ENCODE measurements at regions not wholly inside any gene's neighbourhood (a gene's known extent, or its start where the extent isn't known, plus 50 kb on each side); places are given as distances from the start of the nearest gene placed in this dataset.

DNA sequence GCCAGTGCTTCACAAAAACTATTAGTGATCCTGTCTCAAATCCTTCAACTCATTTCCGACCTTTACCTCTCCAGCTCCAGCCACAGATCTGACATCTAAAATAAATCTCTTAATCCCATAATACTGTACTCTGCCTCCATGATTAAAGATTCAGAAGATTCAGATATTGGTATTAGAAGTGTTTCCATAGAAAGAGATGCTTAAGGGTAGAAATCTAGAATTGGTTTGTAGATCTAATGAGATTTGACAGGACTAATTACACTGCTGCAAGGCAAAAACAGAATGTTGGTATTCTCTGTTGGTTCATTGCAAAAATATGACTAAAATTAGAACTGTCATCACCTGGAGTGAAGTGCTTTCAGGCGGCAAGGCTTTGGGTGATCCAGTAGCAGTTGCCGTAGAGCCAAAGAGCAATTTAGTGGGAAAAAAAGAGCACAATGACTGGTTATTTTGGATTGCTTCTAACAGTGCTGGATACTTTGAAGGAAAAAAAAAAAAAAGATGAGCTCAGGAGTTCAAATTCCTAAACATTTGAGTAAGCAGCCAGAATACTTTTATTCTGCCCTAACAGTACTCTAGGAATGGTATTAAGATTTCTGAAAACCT, 940.1 kb upstream of the SORCS1 start:
- Histone ChIP-seq H3K9ac (no peak overlapping the region), H3K4me1 (ENCODE audit: low read depth, poor library complexity, severe bottlenecking) (no peaks in the 10 kb centered on the region), H3K4me2 (no peak overlapping the region), H3K36me3 (ENCODE audit: insufficient read depth) (no peaks in the 10 kb centered on the region), H3K27me3 (ENCODE audit: insufficient read depth, low read depth) (no peaks in the 10 kb centered on the region), H2AFZ (ENCODE audit: low read depth) (no peak overlapping the region), H3K4me3 (IDR thresholded peaks at IDR 0.05; ENCODE audit: insufficient read depth, low read depth, low read length) (no peak overlapping the region), H3K27ac (no peak overlapping the region), H3K79me2 (ENCODE audit: insufficient read depth, low read depth) (no peaks in the 10 kb centered on the region), H4K20me1 (ENCODE audit: insufficient read depth) (no peaks in the 10 kb centered on the region)
- TF ChIP-seq, protein P1, sequence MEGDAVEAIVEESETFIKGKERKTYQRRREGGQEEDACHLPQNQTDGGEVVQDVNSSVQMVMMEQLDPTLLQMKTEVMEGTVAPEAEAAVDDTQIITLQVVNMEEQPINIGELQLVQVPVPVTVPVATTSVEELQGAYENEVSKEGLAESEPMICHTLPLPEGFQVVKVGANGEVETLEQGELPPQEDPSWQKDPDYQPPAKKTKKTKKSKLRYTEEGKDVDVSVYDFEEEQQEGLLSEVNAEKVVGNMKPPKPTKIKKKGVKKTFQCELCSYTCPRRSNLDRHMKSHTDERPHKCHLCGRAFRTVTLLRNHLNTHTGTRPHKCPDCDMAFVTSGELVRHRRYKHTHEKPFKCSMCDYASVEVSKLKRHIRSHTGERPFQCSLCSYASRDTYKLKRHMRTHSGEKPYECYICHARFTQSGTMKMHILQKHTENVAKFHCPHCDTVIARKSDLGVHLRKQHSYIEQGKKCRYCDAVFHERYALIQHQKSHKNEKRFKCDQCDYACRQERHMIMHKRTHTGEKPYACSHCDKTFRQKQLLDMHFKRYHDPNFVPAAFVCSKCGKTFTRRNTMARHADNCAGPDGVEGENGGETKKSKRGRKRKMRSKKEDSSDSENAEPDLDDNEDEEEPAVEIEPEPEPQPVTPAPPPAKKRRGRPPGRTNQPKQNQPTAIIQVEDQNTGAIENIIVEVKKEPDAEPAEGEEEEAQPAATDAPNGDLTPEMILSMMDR (conservative IDR thresholded peaks at IDR 0.05; ENCODE audit: low read depth, low read length), result no peak

GRCh38 chr10:108097258-108097657, 932.8 kb upstream of the SORCS1 start:
- H2AFZ ChIP-seq (ENCODE audit: low read depth), result no peak overlapping the region
- H3K27ac ChIP-seq, result no peak overlapping the region
- H3K9ac ChIP-seq, result no peak overlapping the region
- H3K4me1 ChIP-seq (ENCODE audit: low read depth, poor library complexity, severe bottlenecking), result no peaks in the 10 kb centered on the region
- no peak overlapping the region for H3K4me3 ChIP-seq (IDR thresholded peaks at IDR 0.05; ENCODE audit: insufficient read depth, low read depth, low read length)
- H3K36me3 ChIP-seq (ENCODE audit: insufficient read depth), result no peaks in the 10 kb centered on the region
- no peak overlapping the region for H3K4me2 ChIP-seq
- no peaks in the 10 kb centered on the region for H3K79me2 ChIP-seq (ENCODE audit: insufficient read depth, low read depth)
- TF ChIP-seq, protein P1 (conservative IDR thresholded peaks at IDR 0.05; ENCODE audit: low read depth, low read length), result no peak
- no peaks in the 10 kb centered on the region for H3K27me3 ChIP-seq (ENCODE audit: insufficient read depth, low read depth)
- H4K20me1 ChIP-seq (ENCODE audit: insufficient read depth), result no peaks in the 10 kb centered on the region

GRCh38 chr10:108095932-108096925, 931.7 kb upstream of the SORCS1 start:
- Histone ChIP-seq H3K79me2 (ENCODE audit: insufficient read depth, low read depth) (no peaks in the 10 kb centered on the region), H3K9ac (no peak overlapping the region), H3K27ac (no peak overlapping the region), H4K20me1 (ENCODE audit: insufficient read depth) (no peaks in the 10 kb centered on the region), H3K36me3 (ENCODE audit: insufficient read depth) (no peaks in the 10 kb centered on the region), H2AFZ (ENCODE audit: low read depth) (no peak overlapping the region), H3K4me1 (ENCODE audit: low read depth, poor library complexity, severe bottlenecking) (no peaks in the 10 kb centered on the region), H3K4me2 (no peak overlapping the region), H3K27me3 (ENCODE audit: insufficient read depth, low read depth) (no peaks in the 10 kb centered on the region), H3K4me3 (IDR thresholded peaks at IDR 0.05; ENCODE audit: insufficient read depth, low read depth, low read length) (no peak overlapping the region)
- TF ChIP-seq, protein P1 (conservative IDR thresholded peaks at IDR 0.05; ENCODE audit: low read depth, low read length), result no peak

DNA sequence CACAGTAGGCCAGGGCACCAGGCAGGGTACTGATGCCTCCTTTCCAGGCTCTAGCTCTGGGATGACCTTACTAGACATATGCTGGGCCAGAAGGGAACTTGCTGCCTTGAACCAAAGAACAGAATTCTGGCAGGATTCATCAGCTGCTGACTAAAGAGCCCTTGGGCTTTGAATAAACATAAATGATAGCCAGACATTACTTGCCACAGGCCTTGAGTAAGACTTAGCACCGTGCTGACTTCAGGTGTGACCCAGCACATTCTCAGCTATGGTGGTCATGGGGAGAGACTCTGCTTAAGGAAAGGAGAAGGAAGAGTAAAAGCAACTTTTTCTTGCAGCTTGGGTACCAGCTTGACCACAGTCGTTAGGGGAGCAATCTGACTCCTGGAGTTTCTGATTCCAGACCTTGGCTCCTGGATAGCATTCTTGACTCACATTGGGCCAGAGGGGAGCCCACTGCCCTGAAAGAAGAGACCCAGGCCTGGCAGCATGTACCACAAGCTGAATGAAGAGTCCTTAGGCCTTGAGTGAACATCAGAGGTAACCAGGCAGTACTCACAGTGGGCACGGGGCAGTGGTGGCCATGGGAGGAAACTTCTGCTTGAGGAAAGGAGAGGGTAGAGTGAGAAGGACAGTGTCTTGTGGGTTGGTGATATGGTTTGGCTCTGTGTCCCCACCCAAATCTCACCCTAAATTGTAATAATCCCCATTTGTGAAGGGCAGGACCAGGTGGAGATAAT, 926.1 kb upstream of the SORCS1 start:
- H3K36me3 ChIP-seq (ENCODE audit: insufficient read depth), result no peaks in the 10 kb centered on the region
- no peak overlapping the region for H3K4me2 ChIP-seq
- H3K4me1 ChIP-seq (ENCODE audit: low read depth, poor library complexity, severe bottlenecking), result no peaks in the 10 kb centered on the region
- no peak overlapping the region for H3K9ac ChIP-seq
- no peaks in the 10 kb centered on the region for H3K27me3 ChIP-seq (ENCODE audit: insufficient read depth, low read depth)
- H2AFZ ChIP-seq (ENCODE audit: low read depth), result no peak overlapping the region
- H3K27ac ChIP-seq, result no peak overlapping the region
- no peaks in the 10 kb centered on the region for H4K20me1 ChIP-seq (ENCODE audit: insufficient read depth)
- no peaks in the 10 kb centered on the region for H3K79me2 ChIP-seq (ENCODE audit: insufficient read depth, low read depth)
- H3K4me3 ChIP-seq (IDR thresholded peaks at IDR 0.05; ENCODE audit: insufficient read depth, low read depth, low read length), result no peak overlapping the region
- TF ChIP-seq, protein P1 (conservative IDR thresholded peaks at IDR 0.05; ENCODE audit: low read depth, low read length), result no peak

All from KMS-11 (cell line).